ENCODE measurements at regions not wholly inside any gene's neighbourhood (a gene's known extent, or its start where the extent isn't known, plus 50 kb on each side); places are given as distances from the start of the nearest gene placed in this dataset.
"Not testable (repeated sequence)": the region's sequence is repeated elsewhere in the genome, so short reads cannot be mapped to it uniquely, and the experiment has no call there.

DNA sequence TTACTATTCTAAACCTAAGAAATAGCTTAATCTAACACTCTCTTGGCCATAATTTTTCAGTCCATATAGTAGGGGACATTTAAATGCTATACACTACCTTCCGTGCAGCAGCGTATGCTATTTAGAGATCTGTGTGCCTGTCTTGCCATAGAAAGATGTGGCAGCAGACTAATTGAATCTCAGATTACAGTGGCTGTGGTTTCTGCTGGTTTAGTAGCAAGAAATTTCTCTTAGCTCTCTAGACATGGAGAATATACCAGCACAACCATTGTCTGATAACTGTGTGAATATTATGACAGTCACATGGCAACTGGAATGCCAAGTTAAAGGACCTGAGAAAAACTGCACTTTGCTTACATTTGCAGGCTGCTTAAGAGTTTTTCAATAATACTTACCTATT, 672.4 kb upstream of the MIR17HG start:
- DNase-seq: no peak

GRCh38 chr13:90680826-90681225, 666.7 kb upstream of the MIR17HG start:
- DNase-seq: no peak

DNA sequence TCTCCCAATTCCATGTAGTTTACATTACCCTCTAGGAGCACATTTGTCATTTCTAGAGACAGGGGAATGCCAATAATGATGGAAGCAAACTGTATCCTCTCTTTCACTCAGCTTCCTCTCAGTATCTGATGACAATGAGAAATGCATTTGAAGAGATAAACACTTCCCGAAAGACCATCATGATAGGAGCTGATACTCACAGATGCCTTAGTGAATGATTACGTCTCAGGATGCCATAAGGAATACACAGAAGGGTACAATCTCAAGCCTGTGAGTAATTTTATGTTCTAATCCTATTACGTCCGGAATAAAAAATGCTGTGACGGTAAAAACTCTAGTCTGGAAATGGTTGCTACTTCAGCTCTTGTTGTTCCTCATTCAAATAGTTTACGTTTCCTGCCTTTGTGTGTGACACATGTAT, 663.8 kb upstream of the MIR17HG start:
- DNase-seq: no peak

DNA sequence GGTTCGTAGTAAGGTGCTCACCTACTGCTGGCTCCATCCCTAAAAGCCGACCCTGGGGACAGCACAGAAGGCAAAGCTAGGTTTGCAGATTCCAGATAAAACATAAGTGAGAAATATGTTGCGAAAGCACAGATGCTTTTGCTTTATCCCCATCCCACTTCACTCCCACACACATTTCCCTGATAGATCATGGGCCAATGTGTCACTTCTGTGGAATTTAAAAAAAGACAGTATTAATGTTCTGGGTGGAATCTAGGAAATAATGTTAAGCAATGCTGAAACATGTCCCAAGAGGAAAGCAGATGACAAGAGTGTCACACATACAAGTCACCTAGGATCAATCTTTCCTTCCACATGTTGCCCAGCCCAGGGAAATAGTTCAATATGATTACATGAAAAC, 661.0 kb upstream of the MIR17HG start:
- DNase-seq: no peak

DNA sequence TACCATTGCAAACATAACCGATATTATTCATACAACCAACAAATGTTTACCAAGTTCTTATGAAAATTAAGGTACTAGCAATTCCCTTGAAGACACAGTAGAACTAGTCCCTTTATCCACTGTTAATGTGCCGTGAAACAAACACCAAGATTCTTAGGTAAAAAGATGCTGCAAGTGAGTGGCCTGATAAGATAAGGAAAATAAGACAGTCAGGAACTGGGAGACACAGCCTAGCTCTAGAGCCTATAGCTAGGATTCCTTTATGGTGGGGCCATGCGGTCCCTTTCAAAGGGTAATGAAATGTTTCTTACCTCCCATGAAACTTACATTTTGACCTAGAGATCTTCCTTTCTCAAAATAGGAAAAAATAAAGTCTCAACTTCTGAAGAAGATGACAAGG, 658.4 kb upstream of the MIR17HG start:
- no peak for DNase-seq

DNA sequence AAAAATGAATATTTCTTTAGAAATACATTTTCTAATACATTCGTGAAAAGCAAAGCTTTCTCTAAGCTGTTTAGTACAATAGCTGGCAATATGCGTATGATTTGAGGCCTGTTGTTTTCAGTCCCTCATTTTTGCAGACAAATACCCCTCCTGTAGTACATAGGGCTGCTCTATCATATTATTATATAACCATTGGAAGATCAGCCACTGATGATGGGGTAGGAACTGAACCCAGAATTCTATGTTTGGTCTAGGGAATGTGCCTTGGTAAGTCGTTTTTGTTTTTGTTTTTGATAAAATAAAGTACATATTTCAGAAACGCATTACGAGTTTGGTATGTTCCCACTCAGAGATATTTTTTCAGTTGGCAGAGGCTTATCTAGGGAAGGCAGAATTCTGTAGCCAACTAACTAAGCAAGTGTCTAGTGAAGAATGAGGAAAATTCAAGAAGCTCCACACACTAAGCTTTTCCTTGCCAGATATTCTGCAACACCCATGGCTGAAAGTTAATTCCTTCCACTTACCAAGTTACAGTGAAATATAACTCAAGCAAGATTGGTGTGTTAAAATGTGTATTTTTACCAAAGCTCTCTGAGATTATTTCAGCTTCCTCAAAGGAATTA, 656.9 kb upstream of the MIR17HG start:
- no peak for DNase-seq

GRCh38 chr13:90696254-90696653, 651.2 kb upstream of the MIR17HG start:
- no peak for DNase-seq

GRCh38 chr13:90696656-90697055, 650.8 kb upstream of the MIR17HG start:
- DNase-seq: no peak

DNA sequence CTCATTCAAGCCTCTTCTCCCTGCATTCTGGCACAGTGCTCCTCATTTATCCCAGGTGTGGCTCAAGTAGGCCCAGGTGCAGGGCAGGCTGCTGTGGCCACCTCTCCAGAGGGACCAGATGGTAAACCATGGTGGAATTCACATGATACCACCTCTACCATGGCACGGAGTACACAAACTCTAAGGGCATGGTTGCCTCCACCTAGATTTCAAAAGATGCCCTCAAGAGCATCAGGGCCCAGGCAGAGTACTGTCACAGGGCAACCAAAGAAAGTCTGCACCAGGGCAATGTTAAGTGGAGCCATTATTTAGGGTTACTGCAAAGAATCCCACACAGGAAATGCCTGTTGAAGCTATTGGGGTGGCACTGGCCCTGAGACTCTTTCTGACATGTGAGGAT, 647.1 kb upstream of the MIR17HG start:
- DNase-seq: no peak

- DNase-seq: no peak
Observed at GRCh38 chr13:90701264-90701663, 646.2 kb upstream of the MIR17HG start.

GRCh38 chr13:90702050-90702449, 645.4 kb upstream of the MIR17HG start:
- no peak for DNase-seq

DNA sequence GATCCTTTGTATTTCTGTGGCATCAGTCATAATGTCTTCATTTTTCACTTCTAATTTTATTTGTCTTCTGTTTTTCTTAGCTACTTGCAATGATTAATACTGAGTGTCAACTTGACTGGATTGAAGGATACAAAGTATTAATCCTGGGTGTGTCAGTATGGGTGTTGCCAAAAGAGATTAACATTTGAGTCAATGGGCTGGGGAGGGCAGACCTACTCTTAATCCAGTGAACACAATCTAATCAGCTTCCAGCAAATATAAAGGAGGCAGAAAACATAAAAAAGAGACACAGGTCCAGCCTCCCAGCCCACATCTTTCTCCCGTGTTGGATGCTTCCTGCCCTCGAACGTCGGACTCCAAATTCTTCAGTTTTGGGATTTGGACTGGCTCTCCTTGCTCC, 640.9 kb upstream of the MIR17HG start:
- no peak for DNase-seq

DNA sequence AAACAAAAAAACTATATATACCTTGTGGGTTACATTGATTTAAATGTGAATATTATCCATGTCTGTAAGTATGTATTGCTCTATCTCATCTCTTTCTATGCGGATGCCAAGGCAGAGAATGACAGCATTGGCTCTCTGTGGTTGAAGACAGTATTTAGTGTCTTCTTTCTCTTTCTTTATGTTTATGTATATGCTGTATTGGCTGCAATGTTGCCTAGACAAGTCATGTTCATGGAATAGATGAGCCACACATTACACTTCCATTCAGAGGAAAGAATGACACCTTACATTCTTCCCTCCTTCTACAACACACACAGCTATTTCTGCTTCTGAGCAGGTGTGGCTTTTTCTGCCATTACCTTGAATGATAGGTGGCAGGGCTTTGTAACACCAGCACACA, 639.4 kb upstream of the MIR17HG start:
- no peak for DNase-seq

- no peak for DNase-seq
Observed at GRCh38 chr13:90709319-90709718, 638.2 kb upstream of the MIR17HG start.

DNA sequence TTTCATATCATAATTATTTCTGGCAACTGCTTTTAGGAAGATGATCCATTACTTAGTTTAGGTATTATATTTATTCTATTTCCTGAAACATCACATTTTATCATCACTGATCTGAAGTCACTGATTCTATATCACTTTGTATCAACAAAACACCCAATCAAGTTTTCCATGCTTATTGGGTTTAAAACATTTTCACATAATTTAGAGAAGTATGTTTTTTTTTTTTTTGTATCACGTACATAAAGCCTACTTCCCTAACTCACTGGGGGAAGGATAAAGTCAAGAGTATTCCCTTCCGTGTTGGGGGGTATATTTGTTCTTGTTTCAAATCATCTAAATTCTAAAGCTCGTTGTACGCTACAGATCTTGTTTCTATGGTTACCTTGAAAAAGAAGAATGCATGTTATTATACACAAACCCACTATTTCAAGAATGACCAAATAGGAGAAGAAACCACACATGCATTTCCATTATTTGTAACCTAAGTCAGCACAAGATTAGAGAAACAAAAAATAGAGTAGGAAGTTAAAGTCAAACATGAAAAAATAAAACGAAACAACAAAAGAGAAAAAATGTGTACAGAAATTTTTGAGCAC, 637.2 kb upstream of the MIR17HG start:
- no peak for DNase-seq

DNA sequence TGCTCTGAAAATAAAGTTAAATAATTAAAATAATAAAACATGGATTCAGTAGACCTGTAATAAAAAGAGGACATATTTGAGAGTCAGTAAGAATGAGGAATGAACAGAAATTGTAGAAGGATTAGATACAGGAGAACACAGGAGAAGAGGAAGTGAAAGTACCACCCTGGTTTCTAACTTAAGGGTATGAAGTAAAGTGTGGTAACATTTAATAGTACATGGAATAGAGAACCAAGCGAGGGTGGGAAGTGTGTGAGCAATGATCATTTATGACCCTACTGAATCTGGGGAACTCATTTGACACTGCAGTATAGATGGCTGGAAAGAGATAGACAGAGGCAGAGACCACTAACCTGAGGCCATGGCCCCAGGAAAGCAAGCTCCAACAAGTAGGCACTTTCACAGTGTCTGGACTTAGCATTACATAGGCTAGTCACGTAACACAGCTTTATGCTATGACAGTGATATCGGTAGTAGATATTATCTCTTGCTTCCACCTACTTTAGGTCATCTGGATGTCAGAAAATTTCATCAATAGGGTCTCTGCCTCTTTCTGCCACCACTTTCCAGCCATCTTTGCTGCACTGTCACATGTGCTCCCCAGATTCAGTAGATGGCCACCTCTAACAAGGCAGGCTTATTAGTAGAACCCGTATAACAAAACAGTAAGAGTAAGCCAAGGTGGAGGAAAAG, 633.9 kb upstream of the MIR17HG start:
- DNase-seq: no peak

DNA sequence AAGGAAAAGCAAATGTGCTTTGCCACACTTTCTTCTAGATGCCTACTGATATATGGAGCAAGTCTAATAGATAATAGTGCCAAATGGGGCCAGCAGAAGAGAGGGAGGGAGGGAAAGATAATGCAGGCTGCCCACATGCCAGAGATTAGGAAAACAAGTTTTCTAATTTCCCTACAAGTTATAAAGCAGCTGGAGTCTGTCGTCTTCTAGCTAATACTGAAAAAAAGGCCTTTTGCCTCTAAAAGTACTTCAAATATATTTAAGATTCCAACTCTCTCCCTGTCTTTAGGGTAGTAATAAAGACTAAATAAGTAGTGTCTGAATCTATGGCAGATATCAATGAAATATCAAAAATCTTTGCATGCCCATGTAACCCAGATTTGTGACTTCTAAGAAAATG, 632.0 kb upstream of the MIR17HG start:
- DNase-seq: no peak

- no peak for DNase-seq
Observed at GRCh38 chr13:90717451-90717936, 630.0 kb upstream of the MIR17HG start.

GRCh38 chr13:90719461-90719860, 628.0 kb upstream of the MIR17HG start:
- no peak for DNase-seq

DNA sequence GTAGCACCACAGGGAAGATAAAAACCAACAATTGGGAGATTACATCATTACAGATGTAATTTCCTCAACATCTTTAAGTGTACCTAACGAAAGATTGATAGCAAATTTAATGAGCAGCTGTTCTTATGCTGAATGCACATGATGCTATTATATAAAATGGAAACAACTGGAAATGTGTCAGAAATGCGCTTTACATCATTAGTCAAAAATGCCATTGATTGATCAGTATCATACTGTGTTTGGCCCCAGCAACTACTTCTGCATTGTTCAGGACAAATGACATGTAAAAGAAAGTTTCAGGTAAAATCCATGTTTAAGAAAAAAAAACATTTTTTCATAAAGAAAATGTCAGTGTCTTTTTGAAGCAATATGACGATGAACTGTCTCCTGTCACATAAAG, 625.5 kb upstream of the MIR17HG start:
- no peak for DNase-seq

GRCh38 chr13:90723381-90723780, 624.1 kb upstream of the MIR17HG start:
- no peak for DNase-seq

DNA sequence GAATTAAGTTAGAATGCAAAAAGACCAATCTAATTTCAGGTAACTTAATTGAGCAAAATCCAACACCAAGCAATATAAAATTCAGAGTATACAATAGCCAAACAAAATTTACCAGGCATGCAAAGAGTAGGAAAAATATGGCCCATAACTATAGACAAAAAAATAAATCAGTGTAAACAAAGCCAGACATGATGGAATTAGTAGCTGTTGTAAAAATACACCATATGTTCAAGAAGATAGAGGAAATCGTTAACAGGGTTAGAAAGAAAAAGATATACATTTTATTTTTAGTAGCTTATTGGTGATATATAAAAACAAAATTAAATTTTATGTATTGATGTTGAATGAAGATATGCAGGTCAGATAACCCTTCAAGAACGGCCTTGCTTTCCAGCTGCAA, 621.1 kb upstream of the MIR17HG start:
- DNase-seq: no peak

GRCh38 chr13:90732049-90732448, 615.4 kb upstream of the MIR17HG start:
- DNase-seq: no peak

- not testable (repeated sequence) for DNase-seq
Observed at GRCh38 chr13:90734497-90734896, 613.0 kb upstream of the MIR17HG start.

- no peak for DNase-seq
Observed at GRCh38 chr13:90738881-90739280, 608.6 kb upstream of the MIR17HG start.

Measured in NCI-H2107 (cell line).